GM18868 (cell line): ENCODE measurements at regions not wholly inside any gene's neighbourhood (a gene's known extent, or its start where the extent isn't known, plus 50 kb on each side); places are given as distances from the start of the nearest gene placed in this dataset.
"Not testable (repeated sequence)": the region's sequence is repeated elsewhere in the genome, so short reads cannot be mapped to it uniquely, and the experiment has no call there.

Source experiments
- ATAC-seq: cut with Tn5 transposase; IDR thresholded peaks from one replicate; pipeline ENCODE4 v1.9.1; 2021; ENCODE audit warnings: mild to moderate bottlenecking, moderate library complexity; ENCODE audit not compliant: unreplicated experiment

DNA sequence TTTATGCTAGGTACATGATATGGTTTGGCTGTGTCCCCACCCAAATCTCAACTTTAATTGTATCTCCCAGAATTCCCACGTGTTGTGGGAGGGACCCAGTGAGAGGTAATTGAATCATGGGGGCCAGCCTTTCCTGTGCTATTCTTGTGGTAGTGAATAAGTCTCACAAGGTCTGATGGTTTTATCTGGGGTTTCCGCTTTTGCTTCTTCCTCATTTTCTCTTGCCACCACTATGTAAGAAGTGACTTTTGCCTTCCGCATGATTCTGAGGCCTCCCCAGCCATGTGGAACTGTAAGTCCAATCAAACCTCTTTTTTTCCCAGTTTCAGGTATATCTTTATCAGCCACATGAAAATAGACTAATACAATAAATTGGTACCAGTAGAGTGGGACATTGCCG lies 106.2 kb upstream of the UNC5B start:
- not testable (repeated sequence) for ATAC-seq

DNA sequence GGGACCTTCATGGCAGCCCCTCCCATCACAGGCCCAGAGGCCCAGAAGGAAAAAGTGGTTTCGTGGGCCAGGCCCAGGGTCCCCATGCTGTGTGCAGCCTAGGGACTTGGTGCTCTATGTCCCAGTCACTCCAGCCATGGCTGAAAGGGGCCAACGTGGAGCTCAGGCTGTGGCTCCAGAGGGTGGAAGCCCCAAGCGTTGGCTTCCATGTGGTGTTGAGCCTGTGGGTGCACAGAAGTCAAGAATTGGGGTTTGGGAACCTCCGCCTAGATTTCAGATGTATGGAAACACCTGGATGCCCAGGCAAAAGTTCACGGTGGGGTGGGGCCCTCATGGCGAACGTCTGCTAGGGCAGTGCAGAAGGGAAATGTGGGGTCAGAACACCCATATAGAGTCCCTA lies 105.3 kb upstream of the UNC5B start:
- ATAC-seq = not testable (repeated sequence)

DNA sequence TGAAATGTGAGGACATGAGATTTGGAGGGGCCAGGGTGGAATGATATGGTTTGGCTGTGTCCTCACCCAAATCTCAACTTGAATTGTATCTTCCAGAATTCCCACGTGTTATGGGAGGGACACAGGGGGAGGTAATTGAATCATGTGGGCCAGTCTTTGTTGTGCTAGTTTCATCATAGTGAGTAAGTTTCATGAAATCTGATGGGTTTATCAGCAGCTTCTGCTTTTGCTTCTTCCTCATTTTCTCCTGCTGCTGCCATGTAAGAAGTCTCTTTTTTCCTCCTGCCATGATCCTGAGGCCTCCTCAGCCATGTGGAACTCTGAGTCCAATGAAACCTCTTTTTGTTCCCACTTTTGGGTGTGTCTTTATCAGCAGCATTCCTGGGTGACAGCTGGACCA lies 104.3 kb upstream of the UNC5B start:
- not testable (repeated sequence) for ATAC-seq

DNA sequence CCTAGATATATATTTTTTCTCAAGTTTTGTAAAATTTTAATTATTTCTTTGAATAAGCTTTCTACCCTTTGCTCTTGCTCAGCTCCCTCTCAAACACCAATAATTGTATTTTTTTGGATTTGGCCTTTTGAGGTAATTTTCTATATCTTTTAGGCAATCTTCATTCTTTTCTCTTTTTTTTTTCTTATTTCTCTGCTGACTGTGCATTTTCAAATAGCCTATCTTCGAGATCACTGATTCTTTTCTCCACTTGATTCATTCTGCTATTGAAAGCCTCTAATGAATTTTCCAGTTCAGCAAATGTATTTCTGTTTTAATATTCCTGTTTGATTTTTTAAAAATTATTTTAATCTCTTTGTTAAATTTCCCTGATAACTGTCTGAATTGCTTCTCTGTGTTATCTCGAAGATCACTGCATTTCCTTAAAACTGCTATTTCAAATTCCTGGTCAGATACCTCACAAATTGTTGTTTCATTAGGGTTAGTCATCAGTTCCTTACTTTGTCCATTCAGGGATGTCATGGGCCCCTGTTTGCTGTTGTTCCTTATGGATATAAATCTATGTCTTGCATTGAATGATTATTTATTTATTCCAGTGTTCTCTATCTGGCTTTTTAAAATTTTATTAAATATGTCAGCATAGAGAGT lies 100.1 kb upstream of the UNC5B start:
- no peak for ATAC-seq

DNA sequence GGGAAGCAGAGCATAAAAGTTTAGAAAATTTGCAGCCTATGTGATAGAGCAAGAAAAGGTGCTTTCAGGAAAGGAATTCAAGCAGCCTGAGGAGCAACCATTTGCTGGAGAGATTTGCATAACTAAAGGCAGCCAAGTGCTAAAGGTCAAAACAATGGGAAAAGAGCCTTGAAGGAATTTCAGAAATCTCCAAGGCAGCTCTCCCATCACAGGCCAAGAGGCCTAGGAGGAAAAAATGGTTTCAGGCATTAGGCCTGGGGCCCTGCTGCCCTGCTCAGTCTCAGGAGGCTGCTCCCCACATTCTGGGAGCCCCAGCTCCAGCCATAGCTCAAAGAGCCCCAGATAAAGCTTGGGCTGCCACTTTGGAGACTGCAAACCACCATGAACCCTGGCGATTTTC lies 95.9 kb upstream of the UNC5B start:
- no peak for ATAC-seq

DNA sequence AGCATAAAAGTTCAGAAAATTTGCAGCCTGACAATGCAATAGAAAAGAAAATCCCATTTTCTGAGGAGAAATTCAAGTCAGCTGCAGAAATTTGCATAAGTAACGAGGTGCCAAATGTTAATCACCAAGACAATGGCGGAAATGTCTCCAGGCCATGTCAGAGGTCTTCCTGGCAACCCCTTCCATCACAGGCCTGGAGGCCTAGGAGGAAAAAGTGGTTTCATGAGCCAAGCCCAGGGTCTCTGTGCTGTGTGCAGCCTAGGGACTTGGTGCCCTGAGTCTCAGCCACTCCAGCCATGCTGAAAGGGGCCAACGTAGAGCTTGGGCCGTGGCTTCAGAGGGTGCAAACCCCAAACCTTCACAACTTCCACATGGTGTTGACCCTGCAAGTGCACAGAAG lies 94.8 kb upstream of the UNC5B start:
- ATAC-seq = not testable (repeated sequence)

DNA sequence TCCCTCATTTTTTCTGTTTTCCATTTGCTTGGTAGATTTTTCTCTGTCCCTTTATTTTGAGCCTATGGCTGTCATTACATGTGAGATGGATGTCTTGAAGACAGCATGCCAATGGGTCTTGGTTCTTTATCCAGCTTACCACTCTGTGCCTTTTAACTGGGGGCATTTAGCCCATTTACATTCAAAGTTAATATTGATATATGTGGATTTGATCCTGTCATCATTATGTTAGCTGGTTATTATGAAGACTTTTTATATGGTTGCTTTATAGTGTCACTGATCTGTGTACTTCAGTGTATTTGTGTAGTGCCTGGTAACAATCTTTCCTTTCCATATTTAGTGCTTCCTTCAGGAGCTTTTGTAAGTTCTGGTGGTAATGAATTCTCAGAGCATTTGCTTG lies 89.3 kb upstream of the UNC5B start:
- no peak for ATAC-seq

DNA sequence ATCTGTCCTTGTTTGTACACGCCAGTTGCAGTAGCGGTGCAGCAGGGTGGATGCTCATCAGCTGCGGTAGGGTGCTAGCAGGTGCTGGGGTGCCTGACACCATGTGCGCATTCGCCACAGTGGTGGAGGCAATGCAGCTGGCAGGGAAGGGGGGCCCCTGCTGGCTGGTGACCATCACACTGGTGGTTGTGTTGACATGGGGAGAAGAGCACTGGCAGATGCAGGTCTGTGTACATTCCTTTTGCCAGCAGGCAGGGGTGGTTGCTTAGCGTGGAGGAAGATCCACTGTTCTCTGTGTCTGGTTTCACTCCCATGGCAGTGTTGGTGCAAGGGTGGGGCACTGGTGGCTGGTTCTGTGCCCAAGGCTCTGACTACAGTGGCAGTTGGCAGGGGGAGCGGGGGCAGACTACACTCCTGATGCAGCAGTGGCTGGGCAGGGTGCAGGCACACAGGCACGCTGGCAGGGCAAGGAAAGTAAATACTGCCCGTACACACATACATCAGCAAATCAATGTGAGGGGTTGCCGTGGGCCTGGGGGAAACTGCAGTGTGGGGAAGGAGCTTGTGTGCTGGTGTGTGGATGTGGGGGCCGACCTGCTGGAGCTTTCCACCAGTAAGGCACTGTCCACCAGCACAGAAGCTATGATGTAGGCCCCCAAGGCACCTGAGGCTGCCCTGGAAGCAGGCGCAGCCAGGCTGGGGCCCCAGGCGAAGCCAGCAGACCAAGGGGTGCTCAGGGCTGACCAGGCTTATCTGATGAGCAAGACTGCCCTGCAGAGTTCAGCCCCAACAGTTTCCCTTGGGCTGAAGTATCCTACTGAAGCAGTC lies 87.2 kb upstream of the UNC5B start:
- no peak for ATAC-seq

DNA sequence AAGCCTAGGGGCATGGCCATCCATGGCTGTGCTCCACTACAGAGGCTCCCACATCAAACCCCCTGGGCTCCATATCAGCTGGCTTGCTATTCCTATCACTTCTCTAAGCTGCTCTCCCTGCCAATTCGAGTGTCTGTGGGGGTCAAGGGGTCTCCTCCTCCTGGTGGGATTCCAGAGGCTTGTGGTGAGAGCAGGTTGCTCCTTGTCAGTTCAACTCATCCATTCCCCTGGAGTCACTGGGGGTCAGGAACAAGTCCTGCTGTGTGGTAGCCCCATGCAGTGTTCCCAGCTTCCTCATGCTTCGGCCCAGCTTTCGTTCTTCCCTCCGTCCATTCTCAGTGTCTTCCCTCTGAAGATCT lies 86.6 kb upstream of the UNC5B start:
- no peak for ATAC-seq

DNA sequence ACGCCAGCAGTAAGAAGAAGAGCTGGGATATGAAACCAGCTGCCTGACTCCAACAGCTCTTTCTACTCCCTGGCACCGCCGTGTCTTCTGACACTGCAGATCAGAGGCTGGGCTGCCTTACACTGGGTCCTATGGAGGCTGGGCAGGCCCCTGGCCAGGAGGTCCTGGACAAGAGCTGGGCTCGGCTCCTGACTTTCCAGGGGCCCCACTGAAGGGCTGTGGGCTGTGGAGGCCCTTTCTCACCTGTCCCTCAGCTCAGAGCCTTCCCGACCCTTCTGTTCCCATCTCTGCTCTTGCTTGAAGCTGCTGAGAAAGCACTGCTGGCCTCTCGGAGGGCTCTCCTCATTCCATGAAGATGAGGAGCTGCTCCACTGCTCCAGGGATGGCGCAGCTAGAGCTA lies 85.9 kb upstream of the UNC5B start:
- ATAC-seq = no peak

DNA sequence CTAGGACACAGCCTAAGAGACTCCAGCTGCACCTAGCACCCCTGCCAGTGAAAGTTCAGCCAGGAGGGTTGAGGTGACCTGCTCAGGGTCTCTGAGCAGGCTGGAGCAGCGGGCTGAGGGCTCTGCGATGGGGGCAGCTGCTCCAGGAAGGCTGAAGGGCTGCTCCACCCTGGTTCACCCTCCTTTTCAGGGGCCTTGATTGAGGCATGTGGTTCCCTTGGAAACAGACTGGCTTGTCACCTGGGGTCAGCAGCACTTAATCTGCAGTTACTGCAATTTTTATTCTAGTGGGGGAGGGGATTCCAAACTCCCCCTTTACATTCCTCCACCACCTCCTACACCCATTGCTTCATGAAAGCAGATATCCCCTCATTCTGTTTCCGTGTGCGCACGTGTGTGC lies 85.3 kb upstream of the UNC5B start:
- no peak for ATAC-seq

DNA sequence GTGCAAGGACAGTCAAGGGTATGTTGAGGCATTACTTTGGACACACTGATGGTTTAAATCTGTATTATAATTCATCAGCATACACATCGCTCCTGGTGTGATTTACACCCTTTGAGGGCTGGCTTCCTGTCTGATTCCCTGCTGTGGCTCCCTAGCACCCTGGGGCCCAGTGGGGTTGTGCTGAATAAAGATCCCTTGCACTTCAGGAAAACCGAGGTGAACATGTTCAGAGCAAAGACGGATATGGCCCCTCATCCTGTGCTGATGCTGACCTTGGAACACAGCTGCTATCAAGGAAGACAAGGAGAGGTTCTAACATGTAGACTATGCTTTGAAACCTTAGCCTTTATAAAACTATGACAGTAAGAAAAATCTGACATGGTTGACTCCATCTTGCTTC lies 84.6 kb upstream of the UNC5B start:
- ATAC-seq = no peak

DNA sequence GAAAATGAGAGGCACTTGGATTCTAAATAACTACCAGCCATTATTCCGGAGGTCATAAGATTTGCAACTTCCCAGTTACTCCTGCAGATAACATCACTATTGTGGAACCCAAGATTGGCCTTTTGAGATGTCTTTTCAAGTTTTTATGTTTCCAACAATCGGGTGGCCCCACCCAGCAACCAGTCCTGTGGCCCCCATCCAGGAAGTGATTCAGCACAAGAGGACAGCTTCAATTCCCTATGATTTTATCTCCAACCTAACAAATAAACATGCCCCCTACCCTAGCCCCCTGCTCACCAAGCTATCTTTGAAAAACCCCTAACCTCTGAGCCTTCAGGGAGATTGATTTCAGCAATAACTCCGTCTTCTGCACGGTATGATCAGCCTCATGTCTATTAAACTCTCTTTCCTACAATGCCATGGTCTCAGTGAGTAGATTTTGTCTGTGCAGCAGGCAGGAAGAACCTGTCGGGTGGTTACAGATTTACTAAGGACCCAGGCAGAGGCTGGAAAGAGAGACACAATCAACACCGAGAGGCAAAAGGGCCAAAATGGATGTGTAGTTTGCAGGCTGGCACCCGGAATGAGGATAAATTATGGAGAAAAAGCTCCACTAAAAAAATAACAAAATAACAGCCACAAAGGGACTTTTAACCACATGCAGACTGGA lies 83.9 kb upstream of the UNC5B start:
- ATAC-seq = no peak

DNA sequence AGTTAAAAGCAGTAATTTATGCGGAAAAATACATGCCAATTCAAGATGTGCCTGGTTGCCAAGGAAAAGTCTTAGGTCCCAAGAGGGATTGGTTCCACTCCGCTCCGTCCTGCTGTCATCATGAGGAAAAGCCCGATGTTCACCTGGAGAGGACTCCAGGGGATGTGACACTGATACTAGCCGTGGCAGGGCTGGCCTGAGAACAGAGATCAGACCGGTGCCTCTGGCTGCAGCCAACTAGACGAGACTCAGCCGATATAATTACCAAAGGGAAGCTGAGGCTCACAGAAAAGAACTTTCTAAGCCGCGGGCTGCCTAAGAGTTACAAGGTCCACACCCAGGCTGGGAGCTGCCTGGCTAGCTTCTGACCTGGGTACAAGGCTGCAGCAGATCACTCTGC lies 81.3 kb upstream of the UNC5B start:
- ATAC-seq = no peak

DNA sequence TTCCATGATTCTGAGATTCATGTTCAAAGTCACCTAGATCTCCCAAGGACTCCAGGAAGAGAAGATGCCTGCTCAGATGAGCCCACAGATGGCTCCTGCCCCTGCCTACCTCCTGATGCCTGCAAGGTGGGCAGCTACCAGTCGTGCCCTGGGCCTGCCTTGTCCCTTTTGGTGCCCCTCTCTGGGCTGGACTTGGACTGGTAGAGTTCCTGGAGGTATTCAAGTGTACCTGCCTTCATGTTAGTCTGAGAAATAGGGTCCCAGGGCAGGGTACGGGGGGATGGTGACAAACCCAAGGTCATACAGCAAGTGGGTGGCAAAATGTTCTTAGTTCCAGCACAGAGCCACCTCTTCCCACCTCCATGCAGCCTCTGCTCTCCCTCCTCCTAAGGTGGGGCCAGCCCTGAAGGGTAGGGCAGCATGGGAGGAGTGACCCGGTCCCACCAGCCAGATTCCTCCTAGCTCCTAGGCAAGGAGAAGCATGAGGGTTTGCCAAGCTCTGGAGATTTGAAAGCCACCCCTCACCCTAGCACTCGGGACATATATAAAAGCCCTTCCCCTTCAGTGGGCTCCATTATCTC lies 80.8 kb upstream of the UNC5B start:
- ATAC-seq = no peak

DNA sequence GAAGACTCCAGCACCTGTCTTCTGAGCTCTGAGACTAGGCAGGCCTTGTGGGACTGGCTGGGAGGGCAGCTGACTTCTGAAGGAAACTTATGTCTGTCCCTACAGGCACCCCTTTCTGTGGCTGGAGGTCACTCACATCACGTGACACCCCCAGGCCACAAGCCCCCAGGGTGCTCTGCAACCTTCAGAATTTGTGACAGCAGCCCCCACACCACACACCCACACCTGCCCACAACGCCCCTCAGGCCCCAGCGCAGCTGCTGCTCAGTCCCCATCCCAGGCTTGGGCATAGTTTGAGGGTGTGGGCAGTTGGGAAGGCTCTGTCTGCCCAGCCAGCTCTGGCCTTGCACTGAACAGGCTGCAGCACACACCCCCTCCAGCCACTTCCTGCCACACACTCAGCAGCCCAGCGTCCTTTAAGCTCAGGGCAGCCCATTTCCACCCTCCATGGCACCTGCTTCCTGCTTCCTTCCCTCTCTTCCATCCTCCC lies 80.0 kb upstream of the UNC5B start:
- no peak for ATAC-seq

DNA sequence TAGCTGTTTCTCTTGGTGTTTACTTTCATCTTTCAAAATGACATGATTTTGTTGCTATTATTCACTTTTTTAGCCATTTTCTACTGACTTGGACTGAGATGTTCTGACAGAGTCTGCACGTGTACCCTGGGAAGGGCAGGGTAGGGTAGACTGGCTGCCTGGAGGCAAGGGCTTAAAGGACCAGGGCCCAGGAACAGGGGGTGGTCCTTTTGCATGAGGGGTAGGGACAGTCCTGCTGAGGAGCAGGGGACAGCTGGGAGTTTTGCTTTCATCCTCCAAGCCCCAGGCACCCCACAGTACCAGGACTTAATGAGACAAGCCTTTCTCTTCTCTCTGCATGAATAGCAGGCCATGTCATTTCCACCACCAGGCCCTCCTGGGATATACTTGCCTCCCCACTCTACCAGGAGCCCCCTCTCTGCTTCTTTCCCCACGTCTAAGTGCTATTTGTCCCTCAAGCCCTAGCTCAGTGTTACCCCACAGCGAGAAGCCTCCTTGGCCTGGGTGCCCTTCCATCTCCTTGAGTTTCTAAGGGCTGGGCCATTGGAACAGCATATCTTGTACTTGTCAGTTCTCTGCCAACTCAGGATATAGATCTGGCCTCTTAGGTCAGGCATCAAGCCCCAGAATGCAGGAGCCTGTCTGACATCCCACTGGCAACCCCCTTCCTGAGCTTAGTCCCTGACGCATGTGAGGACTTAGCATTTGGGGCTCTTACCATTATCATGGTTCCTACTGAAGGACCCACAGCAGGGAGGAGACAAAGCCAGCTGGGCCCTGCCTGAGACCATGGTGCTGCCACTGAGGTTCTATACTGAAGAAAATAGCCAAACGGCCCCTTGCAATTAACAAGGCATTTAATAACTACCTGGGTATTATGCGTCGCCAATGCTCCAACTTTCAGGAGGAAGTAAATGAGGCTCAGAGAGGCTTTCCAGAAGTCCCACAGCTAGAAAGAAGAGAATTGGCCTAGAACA lies 78.4 kb upstream of the UNC5B start:
- ATAC-seq = no peak

DNA sequence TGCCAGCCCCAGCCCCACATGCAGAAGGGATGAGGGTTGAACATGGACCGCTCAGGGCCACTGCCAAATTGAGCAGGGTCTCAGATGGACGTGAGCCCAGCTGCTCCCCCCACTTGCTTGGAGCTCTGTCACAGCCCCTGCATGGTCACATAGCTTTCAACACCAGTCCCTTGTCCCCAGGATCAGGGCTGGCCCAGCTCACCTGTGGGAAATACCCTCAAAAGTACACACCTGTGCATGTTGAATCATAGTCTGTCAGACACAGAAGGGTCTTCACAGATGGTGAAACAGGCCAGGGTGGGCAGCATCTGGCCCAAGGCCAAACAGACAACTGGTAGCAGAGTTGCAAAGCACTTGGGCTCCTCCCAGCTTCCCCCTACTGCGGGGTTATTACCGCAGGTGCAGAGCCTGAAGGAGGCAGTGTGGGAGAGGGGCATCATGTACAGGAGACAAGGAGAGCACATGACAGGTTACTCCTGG lies 77.6 kb upstream of the UNC5B start:
- no peak for ATAC-seq

DNA sequence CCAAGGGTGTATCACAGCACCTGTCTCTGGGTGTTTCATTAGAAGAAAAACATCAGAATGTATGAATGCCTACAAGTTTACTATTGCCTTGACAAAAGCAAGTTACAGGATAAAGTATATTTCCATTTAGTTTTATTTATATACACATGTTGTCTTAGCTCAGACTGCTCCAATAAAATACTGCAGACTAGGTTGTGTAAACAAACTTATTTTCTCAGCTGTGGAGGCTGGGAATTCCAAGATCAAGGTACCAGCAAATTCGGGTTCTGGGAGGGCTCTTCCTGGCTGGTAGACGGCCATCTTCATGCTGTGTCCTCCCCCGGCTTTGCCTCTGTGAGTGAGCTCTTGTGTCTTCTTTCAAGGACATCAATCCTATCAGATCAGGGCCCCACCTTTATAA lies 77.1 kb upstream of the UNC5B start:
- ATAC-seq = no peak

DNA sequence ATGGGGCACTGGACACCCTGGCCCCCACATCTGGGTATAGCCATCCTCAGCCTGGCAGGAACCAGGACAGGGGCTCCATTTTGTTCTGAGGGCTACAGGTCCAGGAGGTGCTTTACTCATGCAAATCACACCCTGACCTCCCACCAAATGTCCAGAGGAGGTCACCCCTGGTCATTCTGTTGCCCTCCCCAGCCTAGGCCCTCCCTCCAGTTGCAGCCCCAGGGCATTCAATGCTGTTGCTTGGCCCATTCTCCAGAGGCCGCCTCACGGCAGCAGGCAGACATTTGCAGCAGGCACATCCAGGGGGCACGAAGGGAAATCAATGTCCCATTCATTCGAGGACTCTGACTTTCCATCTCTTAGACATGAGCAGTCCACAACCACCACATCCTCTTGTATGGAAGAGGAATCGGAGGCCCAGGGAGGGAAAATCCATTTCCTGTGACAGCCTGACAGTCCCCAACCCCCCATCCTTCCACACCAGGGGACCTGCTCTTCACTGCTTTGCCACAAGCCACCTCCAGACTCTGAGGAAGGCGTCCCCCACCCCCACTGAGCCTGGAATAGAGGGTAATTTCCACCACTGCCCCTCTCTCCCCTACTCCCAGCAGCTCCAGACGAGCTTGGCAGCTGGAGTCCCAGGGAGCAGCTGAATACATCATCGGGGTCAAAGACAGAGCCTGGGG lies 76.2 kb upstream of the UNC5B start:
- no peak for ATAC-seq
